ENCODE measurements at regions not wholly inside any gene's neighbourhood (a gene's known extent, or its start where the extent isn't known, plus 50 kb on each side); places are given as distances from the start of the nearest gene placed in this dataset.

DNA sequence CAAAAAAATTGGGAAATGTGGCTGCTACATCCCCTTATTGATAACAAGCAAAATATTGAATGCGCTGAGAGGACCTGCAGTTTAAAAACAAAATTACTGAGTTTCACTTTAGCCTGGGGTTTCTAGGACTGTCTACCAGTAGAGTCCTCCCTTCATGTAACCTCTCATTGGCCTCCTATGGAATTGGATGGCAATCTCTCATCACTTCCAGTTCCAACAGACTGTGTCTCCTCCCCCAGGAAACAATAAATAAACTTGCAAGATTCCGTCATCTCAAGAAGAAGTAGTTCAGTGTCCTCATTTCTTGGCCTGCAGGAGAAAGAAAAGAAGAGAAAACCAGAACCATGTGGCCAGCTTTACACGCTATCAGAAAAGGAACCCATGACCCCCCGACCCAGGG is 123.8 kb downstream of the TLE3 start:
- TF ChIP-seq POLR2AphosphoS5 (IDR thresholded peaks at IDR 0.05): no peak
- TF ChIP-seq CTCF (IDR thresholded peaks at IDR 0.05): no peak
- no peak for TF ChIP-seq EP300 (IDR thresholded peaks at IDR 0.05; ENCODE audit: low read depth)
- TF ChIP-seq POLR2A (IDR thresholded peaks at IDR 0.05): no peak
